SK-N-SH (cell line): ENCODE measurements at regions not wholly inside any gene's neighbourhood (a gene's known extent, or its start where the extent isn't known, plus 50 kb on each side); places are given as distances from the start of the nearest gene placed in this dataset.

Source experiments
- CTCF ChIA-PET: fragments of 300-600, 350-600 bp; formaldehyde crosslinking; extraction: SDS; loops from one replicate; lab custom pipeline; 2021; lab: Yijun Ruan, JAX
- POLR2A ChIA-PET: fragments of 350-600 bp; sonication (Branson Sonifier 250); formaldehyde crosslinking; extraction: SDS; loops from one replicate; lab custom pipeline; 2020; ENCODE audit warnings: antibody characterized with exemption, inconsistent platforms; lab: Yijun Ruan, JAX
- DNase-seq: peaks from one replicate; pipeline ENCODE4 v3.0.0; 2012
- H2AFZ ChIP-seq: fragments of 200-600 bp; sonication (generic); 2 replicates; pipeline ENCODE4 v1.8.1; 2016; ENCODE audit warnings: antibody characterized with exemption, mild to moderate bottlenecking, low read depth
- H3F3A ChIP-seq: fragments of 200-600 bp; sonication (generic); replicated peaks from 2 replicates; pipeline ENCODE3; 2016; ENCODE audit warnings: antibody characterized with exemption, mild to moderate bottlenecking; ENCODE audit not compliant: insufficient read depth
- H3K27ac ChIP-seq, 2 experiments: fragments of 200-500 bp in 1 of 2; fragments of 200-600 bp in 1 of 2; sonication (Bioruptor generic) in 1 of 2; sonication (generic), shearing (Covaris generic) in 1 of 2; 2 replicates each; pipeline versions ENCODE4 v1.5.1 to v1.6.1; 2014 to 2016; ENCODE audit warnings: low read depth in 2 of 2, inconsistent platforms in 1 of 2, low read length in 1 of 2, mild to moderate bottlenecking in 1 of 2, mixed read lengths in 1 of 2
- H3K27me3 ChIP-seq: fragments of 200-600 bp; sonication (generic), shearing (Covaris generic); 2 replicates; pipeline ENCODE4 v1.6.1; 2016; ENCODE audit warnings: mixed run types; ENCODE audit not compliant: insufficient read depth
- H3K36me3 ChIP-seq, 2 experiments: fragments of 200-500 bp in 1 of 2; fragments of 200-600 bp in 1 of 2; sonication (Bioruptor generic) in 1 of 2; sonication (generic) in 1 of 2; replicated peaks in 1 of 2; 2 replicates each; pipeline versions ENCODE3 to v1.5.1; 2014 to 2016; ENCODE audit warnings: low read length in 1 of 2, mild to moderate bottlenecking in 1 of 2; ENCODE audit not compliant: insufficient read depth in 2 of 2, control insufficient read depth in 1 of 2
- H3K4me1 ChIP-seq, 2 experiments: fragments of 200-500 bp in 1 of 2; fragments of 200-600 bp in 1 of 2; sonication (Bioruptor generic) in 1 of 2; sonication (generic), shearing (Covaris generic) in 1 of 2; 2 replicates each; pipeline versions ENCODE4 v1.5.1 to v1.6.1; 2014 to 2016; ENCODE audit warnings: low read depth in 1 of 2, low read length in 1 of 2, mixed run types in 1 of 2; ENCODE audit not compliant: insufficient read depth in 2 of 2, control insufficient read depth in 1 of 2
- H3K4me2 ChIP-seq: fragments of 200-600 bp; sonication (generic), shearing (Covaris generic); 2 replicates; pipeline ENCODE4 v1.6.1; 2017; ENCODE audit warnings: mixed run types
- H3K4me3 ChIP-seq, 2 experiments: fragments of 200-500 bp in 1 of 2; fragments of 200-600 bp in 1 of 2; sonication (Bioruptor generic) in 1 of 2; sonication (generic), shearing (Covaris generic) in 1 of 2; 2 replicates each; pipeline versions ENCODE4 v1.5.1 to v1.8.1; 2014 to 2016; ENCODE audit warnings: low read depth in 2 of 2, inconsistent platforms in 1 of 2, low read length in 1 of 2, mild to moderate bottlenecking in 1 of 2, mixed read lengths in 1 of 2, moderate library complexity in 1 of 2
- H3K79me2 ChIP-seq: fragments of 200-600 bp; sonication (generic); 2 replicates; pipeline ENCODE4 v1.8.1; 2017; ENCODE audit warnings: mild to moderate bottlenecking; ENCODE audit not compliant: insufficient read depth
- H3K9ac ChIP-seq: fragments of 200-600 bp; sonication (generic); 2 replicates; pipeline ENCODE4 v1.6.1; 2017; ENCODE audit warnings: mixed run types
- H3K9me2 ChIP-seq: fragments of 200-600 bp; sonication (generic); 2 replicates; pipeline ENCODE4 v1.6.1; 2017; ENCODE audit warnings: mixed run types
- H3K9me3 ChIP-seq: fragments of 200-600 bp; sonication (generic); 2 replicates; pipeline ENCODE4 v1.6.1; 2017; ENCODE audit warnings: mixed run types, mild to moderate bottlenecking, moderate library complexity
- H4K20me1 ChIP-seq: fragments of 200-600 bp; sonication (generic); 2 replicates; pipeline ENCODE4 v1.6.1; 2017; ENCODE audit warnings: mild to moderate bottlenecking, mixed run types; ENCODE audit not compliant: insufficient read depth
- CHD2 ChIP-seq: fragments of 150-350 bp; IDR thresholded peaks from 2 replicates; pipeline ENCODE4 v1.6.1; 2018; ENCODE audit warnings: low read length; ENCODE audit not compliant: partially characterized antibody
- EP300 ChIP-seq, 2 experiments: IDR thresholded peaks; 2 replicates each; pipeline versions ENCODE4 v1.4.0 to v1.6.1; 2012; ENCODE audit warnings: borderline replicate concordance in 1 of 2, low read depth in 1 of 2, low read length in 1 of 2
- EZH2phosphoT487 ChIP-seq: fragments of 200-600 bp; sonication (generic); IDR thresholded peaks from 2 replicates; pipeline ENCODE4 v1.6.1; 2017; ENCODE audit warnings: low read depth, mixed run types, mild to moderate bottlenecking, antibody characterized with exemption, moderate library complexity, borderline replicate concordance
- GABPA ChIP-seq: IDR thresholded peaks from 2 replicates; pipeline ENCODE4 v1.4.0; 2012; ENCODE audit warnings: low read depth, mild to moderate bottlenecking
- MXI1 ChIP-seq: IDR thresholded peaks from 2 replicates; pipeline ENCODE4 v1.6.1; 2012; ENCODE audit warnings: mild to moderate bottlenecking, low read depth, low read length, improper control_type of control experiment
- RCOR1 ChIP-seq: fragments of 150-350 bp; IDR thresholded peaks from 2 replicates; pipeline ENCODE4 v1.6.1; 2017; ENCODE audit warnings: antibody characterized with exemption, low read length
- RXRA ChIP-seq: IDR thresholded peaks from 2 replicates; pipeline ENCODE4 v1.4.0; 2012; ENCODE audit warnings: low read depth, mild to moderate bottlenecking, borderline replicate concordance
- TAF1 ChIP-seq: IDR thresholded peaks from 2 replicates; pipeline ENCODE4 v1.6.1; 2012; ENCODE audit warnings: low read depth, mild to moderate bottlenecking, low read length, moderate library complexity, borderline replicate concordance
- TEAD4 ChIP-seq: IDR thresholded peaks from 2 replicates; pipeline ENCODE4 v1.4.0; 2012; ENCODE audit warnings: mild to moderate bottlenecking, borderline replicate concordance; ENCODE audit not compliant: insufficient read depth
- YY1 ChIP-seq: IDR thresholded peaks from 2 replicates; pipeline ENCODE4 v1.4.0; 2012; ENCODE audit warnings: low read depth, mild to moderate bottlenecking
- WGBS: methylation state at CpG from one replicate; pipeline ENCODE4 v1.1.6; 2017; ENCODE audit warnings: low lambda C conversion rate; 5-methylcytosine and 5-hydroxymethylcytosine counted together
- TF ChIP-seq, protein P1 (sequence below): IDR thresholded peaks from 2 replicates; pipeline ENCODE4 v1.4.0; 2012; ENCODE audit warnings: low read depth
- TF ChIP-seq, protein P2 (sequence below): IDR thresholded peaks from 2 replicates; pipeline ENCODE4 v1.6.1; 2012; ENCODE audit warnings: mild to moderate bottlenecking, low read depth, low read length, moderate library complexity
- TF ChIP-seq, protein P3 (sequence below): fragments of 150-350 bp; IDR thresholded peaks from 2 replicates; pipeline ENCODE4 v1.6.1; 2016; ENCODE audit warnings: mild to moderate bottlenecking, low read depth, low read length
- TF ChIP-seq, protein P4 (sequence below): fragments of 150-350 bp; IDR thresholded peaks from 2 replicates; pipeline ENCODE4 v1.6.1; 2017; ENCODE audit warnings: antibody characterized with exemption, low read length, low read depth, borderline replicate concordance
- TF ChIP-seq, protein P5 (sequence below): IDR thresholded peaks from 2 replicates; pipeline ENCODE4 v1.4.0; 2012; ENCODE audit warnings: low read depth, borderline replicate concordance

DNA sequence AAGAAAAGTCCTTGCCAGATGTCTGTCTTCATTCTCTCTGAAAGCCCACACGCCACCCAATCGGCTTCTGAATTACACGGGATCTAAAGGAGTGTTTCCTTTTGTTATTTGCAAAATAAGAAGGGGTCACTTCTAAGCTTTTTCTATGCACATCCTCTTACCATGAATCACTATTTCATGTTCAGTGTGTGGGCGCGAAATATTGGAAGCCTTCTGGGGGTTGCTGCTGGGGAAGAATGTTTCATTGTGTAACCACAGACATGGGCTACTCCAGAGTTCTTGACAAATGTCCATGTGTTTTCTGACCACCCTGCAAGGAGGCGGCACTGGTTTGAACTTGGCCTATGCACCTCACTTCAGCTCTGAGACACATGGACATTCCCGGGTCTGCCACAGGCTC lies 133.6 kb upstream of the APCDD1 start:
- H2AFZ ChIP-seq, result no peak overlapping the region
- H3K9me2 ChIP-seq, result no peaks in the 10 kb centered on the region
- ChIA-PET POLR2A (no interaction called here), CTCF (interaction anchor here (0.8 kb wide), 1 partner anchor 263 kb away, joined by 4 read pairs; no protein-coding TSS in a partner anchor)
- no peak overlapping the region for H3K4me2 ChIP-seq
- H3K36me3 ChIP-seq, result no peaks in the 10 kb centered on the region
- H3K4me1 ChIP-seq, result no peaks in the 10 kb centered on the region
- no peaks in the 10 kb centered on the region for H3F3A ChIP-seq
- no peaks in the 10 kb centered on the region for H4K20me1 ChIP-seq
- H3K27me3 ChIP-seq, result no peaks in the 10 kb centered on the region
- H3K27ac ChIP-seq, result no peak overlapping the region
- TF ChIP-seq YY1 (no peak), GABPA (no peak)
- TF ChIP-seq, all 33 proteins: peak for 0
- DNase-seq, result no peak
- Histone ChIP-seq H3K4me3 (no peak overlapping the region), H3K9me3 (no peaks in the 10 kb centered on the region), H3K79me2 (no peaks in the 10 kb centered on the region), H3K9ac (no peak overlapping the region)
- WGBS, result 59% methylated on average over 7 of the region's 7 CpGs

DNA sequence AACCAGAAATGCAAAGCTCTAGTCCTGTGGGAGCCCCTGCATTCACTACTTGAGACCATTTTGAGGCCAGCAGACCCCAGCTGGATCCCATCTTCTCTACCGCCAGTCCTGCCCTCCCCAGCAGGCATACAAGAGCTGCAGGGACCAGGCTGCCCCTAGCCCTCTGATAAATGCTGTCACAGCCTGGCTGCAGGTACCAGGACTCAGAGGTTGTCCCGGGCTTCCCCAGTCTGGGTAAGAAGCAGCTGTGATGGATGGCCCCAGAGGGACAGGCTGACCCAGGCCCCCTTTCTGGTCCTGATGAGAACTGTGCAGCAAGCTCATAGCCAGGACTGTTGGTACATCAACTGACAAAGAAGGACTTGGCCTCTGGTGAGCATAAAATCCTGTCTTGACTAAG lies 132.9 kb upstream of the APCDD1 start:
- WGBS, result 50% methylated on average over 1 of the region's 2 CpGs

More for the DNA sequence above, 132.9 kb upstream of the APCDD1 start:
- Histone ChIP-seq H3K4me1 (no peaks in the 10 kb centered on the region), H3K27ac (no peak overlapping the region), H3K9me3 (no peaks in the 10 kb centered on the region), H3K36me3 (no peaks in the 10 kb centered on the region), H3K4me2 (no peak overlapping the region), H4K20me1 (no peaks in the 10 kb centered on the region), H3K9me2 (no peaks in the 10 kb centered on the region), H3K9ac (no peak overlapping the region), H3K4me3 (no peak overlapping the region), H2AFZ (no peak overlapping the region), H3K79me2 (no peaks in the 10 kb centered on the region), H3K27me3 (no peaks in the 10 kb centered on the region), H3F3A (no peaks in the 10 kb centered on the region)
- DNase-seq, result no peak
- TF ChIP-seq TEAD4 (no peak), TAF1 (no peak), RXRA (no peak), MXI1 (no peak), RCOR1 (no peak), EZH2phosphoT487 (no peak), CHD2 (no peak), EP300 (IDR thresholded peaks at IDR 0.05; ENCODE audit: borderline replicate concordance in 1 of 2, low read depth in 1 of 2, low read length in 1 of 2) (no peak)
- TF ChIP-seq, protein P1, sequence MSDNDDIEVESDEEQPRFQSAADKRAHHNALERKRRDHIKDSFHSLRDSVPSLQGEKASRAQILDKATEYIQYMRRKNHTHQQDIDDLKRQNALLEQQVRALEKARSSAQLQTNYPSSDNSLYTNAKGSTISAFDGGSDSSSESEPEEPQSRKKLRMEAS, result no peak
- TF ChIP-seq, protein P2, sequence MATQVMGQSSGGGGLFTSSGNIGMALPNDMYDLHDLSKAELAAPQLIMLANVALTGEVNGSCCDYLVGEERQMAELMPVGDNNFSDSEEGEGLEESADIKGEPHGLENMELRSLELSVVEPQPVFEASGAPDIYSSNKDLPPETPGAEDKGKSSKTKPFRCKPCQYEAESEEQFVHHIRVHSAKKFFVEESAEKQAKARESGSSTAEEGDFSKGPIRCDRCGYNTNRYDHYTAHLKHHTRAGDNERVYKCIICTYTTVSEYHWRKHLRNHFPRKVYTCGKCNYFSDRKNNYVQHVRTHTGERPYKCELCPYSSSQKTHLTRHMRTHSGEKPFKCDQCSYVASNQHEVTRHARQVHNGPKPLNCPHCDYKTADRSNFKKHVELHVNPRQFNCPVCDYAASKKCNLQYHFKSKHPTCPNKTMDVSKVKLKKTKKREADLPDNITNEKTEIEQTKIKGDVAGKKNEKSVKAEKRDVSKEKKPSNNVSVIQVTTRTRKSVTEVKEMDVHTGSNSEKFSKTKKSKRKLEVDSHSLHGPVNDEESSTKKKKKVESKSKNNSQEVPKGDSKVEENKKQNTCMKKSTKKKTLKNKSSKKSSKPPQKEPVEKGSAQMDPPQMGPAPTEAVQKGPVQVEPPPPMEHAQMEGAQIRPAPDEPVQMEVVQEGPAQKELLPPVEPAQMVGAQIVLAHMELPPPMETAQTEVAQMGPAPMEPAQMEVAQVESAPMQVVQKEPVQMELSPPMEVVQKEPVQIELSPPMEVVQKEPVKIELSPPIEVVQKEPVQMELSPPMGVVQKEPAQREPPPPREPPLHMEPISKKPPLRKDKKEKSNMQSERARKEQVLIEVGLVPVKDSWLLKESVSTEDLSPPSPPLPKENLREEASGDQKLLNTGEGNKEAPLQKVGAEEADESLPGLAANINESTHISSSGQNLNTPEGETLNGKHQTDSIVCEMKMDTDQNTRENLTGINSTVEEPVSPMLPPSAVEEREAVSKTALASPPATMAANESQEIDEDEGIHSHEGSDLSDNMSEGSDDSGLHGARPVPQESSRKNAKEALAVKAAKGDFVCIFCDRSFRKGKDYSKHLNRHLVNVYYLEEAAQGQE, result no peak
- TF ChIP-seq, protein P3, sequence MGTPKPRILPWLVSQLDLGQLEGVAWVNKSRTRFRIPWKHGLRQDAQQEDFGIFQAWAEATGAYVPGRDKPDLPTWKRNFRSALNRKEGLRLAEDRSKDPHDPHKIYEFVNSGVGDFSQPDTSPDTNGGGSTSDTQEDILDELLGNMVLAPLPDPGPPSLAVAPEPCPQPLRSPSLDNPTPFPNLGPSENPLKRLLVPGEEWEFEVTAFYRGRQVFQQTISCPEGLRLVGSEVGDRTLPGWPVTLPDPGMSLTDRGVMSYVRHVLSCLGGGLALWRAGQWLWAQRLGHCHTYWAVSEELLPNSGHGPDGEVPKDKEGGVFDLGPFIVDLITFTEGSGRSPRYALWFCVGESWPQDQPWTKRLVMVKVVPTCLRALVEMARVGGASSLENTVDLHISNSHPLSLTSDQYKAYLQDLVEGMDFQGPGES, result no peak
- TF ChIP-seq, protein P4, sequence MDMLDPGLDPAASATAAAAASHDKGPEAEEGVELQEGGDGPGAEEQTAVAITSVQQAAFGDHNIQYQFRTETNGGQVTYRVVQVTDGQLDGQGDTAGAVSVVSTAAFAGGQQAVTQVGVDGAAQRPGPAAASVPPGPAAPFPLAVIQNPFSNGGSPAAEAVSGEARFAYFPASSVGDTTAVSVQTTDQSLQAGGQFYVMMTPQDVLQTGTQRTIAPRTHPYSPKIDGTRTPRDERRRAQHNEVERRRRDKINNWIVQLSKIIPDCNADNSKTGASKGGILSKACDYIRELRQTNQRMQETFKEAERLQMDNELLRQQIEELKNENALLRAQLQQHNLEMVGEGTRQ, result no peak
- TF ChIP-seq, protein P5, sequence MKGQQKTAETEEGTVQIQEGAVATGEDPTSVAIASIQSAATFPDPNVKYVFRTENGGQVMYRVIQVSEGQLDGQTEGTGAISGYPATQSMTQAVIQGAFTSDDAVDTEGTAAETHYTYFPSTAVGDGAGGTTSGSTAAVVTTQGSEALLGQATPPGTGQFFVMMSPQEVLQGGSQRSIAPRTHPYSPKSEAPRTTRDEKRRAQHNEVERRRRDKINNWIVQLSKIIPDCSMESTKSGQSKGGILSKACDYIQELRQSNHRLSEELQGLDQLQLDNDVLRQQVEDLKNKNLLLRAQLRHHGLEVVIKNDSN, result no peak
- POLR2A ChIA-PET, result no interaction called here
- CTCF ChIA-PET, result interaction anchor here (0.8 to 1.0 kb wide), 3 partner anchors 22 to 350 kb away, joined by 3 to 4 read pairs (median 3); no protein-coding TSS in a partner anchor
